GM19193 (cell line): ENCODE measurements at regions not wholly inside any gene's neighbourhood (a gene's known extent, or its start where the extent isn't known, plus 50 kb on each side); places are given as distances from the start of the nearest gene placed in this dataset.

ENCODE experiments used
- POLR2A ChIP-seq: IDR thresholded peaks from 4 replicates; pipeline ENCODE4 v1.6.1; 2011; ENCODE audit not compliant: insufficient read depth, insufficient read length; ENCODE audit errors: extremely low read depth

DNA sequence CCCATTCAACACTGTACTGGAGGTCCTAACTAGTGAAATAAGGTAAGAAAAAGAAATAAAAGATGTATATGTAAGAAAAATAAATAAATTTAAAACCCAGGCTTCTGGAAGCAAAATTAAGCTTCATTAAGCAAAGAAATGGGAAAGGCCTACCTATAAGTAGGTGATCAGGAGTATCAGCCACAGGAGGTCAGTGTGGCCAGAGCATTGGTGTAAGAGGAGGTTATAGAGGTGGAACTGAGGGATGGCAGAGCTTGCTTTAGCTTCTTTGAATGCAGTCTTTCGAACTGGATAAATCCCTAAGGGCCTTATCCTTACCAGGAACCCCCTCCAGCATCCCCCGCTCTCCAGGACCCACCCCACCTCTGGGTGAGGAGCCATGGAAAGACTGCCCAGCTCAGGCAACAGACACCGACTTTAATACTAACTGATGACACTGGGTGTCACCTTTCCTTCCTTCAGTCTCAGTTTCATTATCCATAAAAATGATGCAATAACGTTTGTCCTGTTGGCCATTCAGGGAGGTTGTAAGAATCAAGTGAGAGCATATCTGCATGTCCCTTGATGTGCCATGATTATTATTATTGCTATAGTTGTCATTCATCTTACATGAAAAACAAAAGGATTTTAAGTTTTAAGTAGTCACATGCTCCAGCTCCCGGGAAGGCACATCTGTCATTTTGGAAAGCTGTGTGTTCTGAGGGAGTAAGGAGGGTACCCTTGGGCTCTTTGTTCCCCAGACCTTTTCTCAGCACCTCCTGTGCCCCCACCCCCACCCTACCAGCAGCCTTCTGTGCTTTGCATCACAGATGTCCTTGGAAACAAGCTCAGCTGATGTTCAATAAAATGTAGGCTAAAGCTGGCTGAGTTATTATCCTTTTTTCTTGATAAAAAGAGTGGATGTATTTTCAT lies 50.8 kb upstream of the CTNNA1 start:
- TF ChIP-seq POLR2A: no peak

DNA sequence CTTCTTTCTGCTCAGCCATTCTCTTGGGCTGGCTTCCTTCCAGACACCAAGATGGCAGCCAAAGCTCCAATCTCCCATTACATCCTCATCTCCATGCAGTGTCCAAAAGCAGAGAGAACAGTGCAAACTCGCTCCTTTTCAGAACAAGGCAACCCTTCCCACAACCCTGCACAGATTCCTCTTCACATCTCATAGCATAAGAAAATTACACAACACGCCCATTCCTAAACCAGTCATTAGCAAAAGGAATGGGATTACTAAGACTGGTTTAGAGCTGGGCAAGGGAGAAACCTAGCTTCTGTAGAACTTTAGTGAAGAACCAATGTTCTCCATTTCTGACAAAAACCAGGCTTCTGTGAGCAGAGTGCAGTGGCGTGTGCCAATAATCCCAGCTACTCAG lies 51.5 kb upstream of the CTNNA1 start:
- TF ChIP-seq POLR2A: no peak

DNA sequence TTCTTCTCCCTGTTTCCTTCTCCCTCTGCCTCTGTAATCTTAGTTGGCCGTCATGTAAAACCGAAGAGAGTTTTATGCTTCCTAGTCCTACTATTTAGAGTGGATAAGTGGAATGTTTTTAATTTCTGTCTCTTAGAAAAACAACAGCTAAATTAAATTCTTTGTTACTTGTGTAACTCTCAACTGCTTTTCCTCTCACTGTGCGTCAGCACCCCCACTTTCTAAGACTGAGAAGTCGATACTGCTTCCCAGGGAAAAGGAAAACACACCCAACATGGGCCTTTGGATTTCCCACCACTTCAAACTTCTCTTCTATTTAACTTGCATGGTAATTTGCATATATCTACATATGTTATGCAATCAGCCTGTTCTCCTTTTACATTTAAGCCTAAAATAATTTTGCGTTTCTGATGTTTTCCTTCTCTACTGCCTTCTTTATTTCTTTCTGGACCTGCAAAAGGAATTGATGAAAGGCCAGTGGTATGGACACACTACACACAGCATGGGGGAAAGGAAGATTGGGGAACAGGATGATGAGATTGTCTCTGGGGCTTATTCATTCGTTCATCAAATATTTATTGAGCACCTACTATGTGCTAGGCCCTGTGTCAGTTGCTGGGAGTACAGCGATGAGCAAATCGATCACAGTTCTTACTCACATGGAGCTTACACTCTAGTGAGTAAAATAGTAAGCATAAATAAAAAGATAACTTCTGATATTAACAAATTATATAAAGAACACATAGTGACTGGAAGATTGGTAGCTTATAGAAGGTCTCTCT lies 52.5 kb upstream of the CTNNA1 start:
- TF ChIP-seq POLR2A: no peak

DNA sequence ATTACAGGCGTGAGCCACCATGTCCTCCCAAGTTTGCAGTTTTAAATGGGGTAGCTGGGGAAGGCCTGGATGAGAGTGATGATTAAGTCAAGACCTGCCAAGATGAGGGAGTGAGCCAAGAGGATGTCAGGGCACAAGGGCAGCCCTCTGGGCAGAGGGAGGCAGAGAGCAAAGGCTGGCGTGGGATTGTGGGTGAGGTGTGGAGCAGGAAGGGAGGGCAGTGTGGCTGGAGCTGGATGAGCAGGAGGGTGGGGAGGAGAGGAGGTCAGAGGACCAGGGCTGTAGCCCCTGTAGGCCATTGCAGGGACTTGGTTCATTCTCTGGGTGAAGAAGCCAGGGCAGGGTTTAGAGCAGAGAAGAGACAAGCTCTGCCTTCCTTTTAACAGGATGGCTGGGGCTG lies 53.7 kb upstream of the CTNNA1 start:
- no peak for TF ChIP-seq POLR2A

DNA sequence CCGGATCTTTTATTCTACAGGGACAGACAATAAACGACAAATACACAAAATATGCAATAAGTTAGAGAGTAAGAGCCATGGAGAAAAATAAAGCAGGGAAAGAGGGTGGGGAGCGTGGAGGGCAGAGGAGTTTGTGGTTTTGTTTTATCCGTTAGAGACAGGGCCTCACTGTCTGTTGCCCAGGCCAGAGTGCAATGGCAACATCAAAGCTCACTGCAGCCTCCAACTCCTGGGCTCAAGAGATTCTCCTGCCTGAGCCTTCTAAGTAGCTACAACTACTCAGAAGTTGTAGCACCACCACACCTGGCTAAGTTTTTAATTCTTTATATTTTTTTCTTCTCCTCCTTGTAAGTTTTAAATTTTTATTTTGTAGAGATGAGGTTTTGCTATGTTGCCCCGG lies 54.5 kb upstream of the CTNNA1 start:
- no peak for TF ChIP-seq POLR2A

DNA sequence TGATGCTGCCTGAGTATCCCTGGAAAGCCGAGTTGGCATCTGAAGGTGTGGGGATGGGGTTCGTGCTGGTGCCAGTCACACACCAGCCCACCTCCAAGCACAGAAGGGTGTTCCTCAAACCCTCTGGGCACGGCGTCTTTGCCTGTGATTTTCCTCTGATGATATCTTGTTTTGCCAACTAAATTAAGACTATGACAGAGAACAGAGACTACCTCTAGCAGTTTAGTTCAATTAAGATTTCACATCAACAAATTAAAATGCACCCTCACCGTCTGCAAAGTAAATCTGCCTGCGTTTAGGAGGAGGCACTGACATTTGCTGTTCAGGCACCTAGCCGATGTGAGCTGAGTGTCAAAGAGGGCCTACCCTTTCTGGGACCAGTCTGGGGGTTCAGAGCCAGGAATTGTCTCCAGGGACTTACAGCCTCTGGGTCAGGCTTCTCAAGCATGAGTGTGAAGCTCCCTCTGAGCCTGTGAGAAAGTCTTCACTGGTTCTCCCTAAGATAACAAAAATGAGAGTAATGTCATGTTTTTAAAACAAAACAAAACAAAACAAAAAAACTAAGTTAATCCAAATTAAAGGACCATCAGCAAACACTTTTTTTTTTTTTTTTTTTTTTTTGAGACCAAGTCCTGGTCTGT lies 55.4 kb upstream of the CTNNA1 start:
- no peak for TF ChIP-seq POLR2A

DNA sequence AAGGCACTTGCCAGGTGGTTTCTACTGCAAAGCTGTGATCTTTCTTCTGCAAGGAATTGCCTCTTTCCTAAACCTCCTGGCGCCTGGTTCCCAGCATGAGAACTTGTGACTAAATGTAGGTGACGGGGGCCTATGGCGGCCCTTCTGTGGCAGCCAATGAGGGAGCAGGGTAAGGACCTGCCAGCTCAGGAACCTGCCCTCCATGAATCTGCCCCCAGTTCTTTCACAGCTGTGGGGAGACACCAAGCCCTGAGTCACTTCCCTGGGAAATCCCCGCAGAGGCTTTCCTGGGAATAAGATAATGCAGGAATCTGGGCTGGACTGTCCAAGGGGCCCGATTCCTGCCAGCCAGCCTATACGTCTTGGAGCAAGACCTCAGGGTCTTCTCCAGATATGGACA lies 56.7 kb upstream of the CTNNA1 start:
- TF ChIP-seq POLR2A: no peak

DNA sequence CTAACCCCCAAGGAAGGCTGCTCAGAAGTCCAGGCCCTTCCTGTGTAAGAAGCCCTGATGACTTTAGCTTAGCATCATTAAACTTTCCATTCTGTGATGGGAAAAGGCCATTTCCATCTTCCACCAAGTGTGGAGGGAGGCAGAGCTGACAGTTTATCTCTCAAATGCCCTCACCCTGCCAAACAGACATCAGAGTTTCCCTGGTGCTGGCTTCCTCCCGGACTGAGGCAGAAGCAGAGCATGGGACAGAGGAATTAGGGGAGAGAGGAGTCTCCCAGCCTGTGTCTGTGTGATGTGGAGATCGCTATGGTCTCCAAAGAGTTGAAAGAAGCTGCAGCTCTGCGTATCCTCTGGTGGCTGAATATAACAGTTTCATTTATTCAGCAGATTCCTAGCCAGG lies 57.4 kb upstream of the CTNNA1 start:
- no peak for TF ChIP-seq POLR2A

DNA sequence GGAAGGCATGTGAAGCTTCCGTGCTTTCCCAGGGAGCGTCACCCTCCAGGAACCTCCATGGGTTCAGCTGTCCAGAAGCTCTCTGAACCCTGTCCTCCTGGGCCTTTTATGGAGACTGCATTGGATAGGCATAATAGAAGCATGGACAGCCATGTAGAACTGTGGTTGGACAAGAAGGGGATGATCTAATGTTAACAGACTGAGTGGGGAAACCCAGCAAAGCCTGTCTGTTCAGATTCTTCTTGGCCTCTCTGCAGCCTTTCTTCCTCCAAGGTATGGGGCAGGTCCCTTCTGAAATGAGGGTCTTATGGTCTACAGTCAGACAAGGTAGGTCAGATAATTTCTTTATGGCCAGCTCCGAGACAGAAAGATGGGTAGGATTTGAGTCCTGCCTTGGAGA lies 59.1 kb upstream of the CTNNA1 start:
- TF ChIP-seq POLR2A: no peak

DNA sequence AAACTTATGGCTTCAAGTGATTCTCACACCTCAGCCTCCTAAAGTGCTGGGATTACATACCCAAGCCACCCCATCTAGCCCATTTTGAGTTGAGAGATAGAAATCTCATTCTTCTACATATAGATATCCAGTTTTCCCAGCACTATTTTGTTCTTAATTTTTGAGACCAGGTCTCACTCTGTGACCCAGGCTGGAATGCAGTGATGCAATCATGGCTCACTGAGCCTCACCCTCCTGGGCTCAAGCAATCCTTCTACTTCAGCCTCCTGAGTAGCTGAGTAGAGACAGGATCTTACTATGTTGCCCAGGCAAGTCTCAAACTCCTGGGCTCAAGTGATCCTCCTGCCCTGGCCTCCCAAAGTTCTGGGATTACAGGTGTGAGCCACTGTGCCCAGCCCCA lies 60.9 kb upstream of the CTNNA1 start:
- no peak for TF ChIP-seq POLR2A

DNA sequence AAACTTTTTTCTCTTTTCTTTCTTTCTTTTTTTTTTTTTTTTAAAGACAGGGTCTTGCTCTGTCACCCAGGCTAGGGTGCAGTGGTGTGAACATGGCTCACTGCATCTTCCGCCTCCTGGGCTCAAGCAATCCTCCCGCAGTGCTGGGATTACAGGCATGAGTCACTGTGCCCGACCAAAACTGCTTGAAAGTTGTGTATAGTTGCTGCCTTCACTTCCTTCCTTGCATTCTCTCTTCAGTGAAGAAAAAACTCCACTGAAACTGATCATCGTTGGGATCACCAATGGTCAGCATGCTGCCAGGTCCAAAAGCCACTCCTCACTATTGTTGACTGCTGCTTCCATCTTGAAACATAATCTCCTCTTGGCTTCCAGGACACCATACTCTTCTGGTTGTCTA lies 66.6 kb upstream of the CTNNA1 start:
- no peak for TF ChIP-seq POLR2A

DNA sequence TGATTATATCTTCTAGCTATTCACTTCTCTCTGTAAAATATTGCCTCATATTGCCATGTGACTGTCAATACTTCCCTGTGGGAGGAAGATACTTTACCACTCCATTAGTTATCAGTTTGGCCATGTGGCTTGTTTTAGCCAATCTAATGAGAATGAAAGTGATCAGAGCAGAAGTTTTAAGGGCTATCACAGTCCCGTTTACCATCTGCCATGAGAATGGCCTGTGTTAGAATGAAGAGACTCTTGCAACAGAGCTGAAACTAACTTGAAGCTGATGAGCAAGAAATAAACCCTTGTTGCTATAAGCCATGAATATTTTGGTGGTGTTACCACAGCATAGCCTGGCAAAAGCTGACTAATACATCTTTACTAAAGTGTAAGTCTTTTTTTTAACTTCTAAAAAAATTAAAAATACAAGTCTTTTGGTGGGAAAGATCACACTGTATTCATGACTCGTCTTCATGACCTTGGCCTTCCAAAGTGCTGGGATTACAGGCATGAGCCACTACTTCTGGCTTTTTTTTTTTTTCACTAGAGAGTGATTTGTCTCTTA lies 68.0 kb upstream of the CTNNA1 start:
- TF ChIP-seq POLR2A: no peak

DNA sequence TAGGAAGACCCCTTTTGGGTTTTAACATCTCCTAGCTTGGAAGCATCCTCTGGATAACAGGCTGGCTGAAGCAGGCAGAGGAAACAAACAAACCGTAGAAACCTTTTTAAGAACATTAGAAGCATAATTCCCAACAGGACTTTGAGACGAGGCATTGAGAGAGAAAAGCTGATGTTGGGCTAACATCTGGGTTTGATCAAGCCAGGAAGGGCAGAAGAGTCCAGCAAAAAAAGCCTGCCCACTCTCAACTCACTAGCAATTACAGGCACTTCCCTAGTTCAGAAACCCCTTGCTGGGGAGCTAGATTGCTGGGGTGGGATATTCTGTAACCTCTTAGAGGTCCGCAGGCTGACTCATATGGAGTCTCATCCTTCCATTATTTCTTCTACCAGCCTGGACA lies 75.4 kb upstream of the CTNNA1 start:
- no peak for TF ChIP-seq POLR2A

DNA sequence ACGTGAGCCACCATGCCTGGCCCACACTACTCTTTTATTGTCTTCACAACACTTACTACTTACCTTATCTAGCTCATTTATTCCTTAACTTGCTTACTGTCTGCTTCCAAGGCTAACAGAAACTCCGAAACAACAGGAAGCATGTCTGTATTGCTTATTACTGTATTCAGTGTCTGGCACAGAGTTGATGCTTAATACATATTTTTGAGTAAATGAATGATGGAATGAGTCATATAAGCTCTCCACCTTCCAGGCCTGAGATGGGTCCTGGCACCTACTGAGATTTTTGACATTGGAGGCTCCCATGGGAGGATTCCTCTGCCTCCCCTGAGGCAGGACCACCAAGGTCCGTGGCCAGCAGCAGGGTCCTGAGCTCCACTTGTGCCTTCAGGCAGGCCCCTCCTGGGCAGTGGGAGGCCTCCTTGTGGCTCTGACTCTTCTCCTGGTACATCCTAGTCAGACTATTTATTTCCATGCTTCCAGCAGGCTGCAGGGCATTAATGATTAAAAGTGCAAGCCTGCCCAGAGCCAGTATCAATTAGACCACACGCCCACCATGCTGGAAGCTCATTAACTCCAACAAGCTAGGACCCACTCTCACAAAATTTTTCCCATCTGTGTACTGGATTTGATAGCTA lies 76.5 kb upstream of the CTNNA1 start:
- TF ChIP-seq POLR2A: no peak

DNA sequence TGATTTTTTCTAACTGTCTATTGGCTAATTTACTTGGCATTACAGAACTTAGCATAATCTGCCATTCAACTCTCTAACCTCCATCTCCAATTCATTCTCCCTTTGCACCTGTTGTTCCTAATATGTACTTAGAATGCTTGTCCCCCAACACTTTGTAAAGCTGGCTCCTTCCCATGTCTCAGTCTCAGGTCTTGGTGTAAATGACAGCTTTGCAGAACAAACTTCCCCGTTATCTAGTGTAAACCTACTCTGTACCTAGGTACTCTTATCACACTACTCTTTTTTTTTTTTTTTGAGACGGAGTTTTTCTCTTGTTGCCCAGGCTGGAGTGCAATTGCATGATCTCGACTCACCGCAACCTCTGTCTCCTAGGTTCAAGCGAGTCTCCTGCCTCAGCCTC lies 77.2 kb upstream of the CTNNA1 start:
- no peak for TF ChIP-seq POLR2A
